ENCODE measurements at regions not wholly inside any gene's neighbourhood (a gene's known extent, or its start where the extent isn't known, plus 50 kb on each side); places are given as distances from the start of the nearest gene placed in this dataset.
"Not testable (repeated sequence)": the region's sequence is repeated elsewhere in the genome, so short reads cannot be mapped to it uniquely, and the experiment has no call there.

GRCh38 chr3:177720927-177721326 lies 523.6 kb upstream of the TBL1XR1 start:
- not testable (repeated sequence) for TF ChIP-seq EZH2 (IDR thresholded peaks at IDR 0.05; ENCODE audit: borderline replicate concordance, low read depth, low read length, severe bottlenecking); CTCF (IDR thresholded peaks at IDR 0.05; ENCODE audit: extremely low read depth in 1 of 2, insufficient read depth in 1 of 2, low read depth in 1 of 2, low read length in 2 of 2)
